SK-N-SH (cell line): ENCODE measurements at regions not wholly inside any gene's neighbourhood (a gene's known extent, or its start where the extent isn't known, plus 50 kb on each side); places are given as distances from the start of the nearest gene placed in this dataset.

Experiments
- EZH2phosphoT487 ChIP-seq: fragments of 200-600 bp; sonication (generic); IDR thresholded peaks from 2 replicates; pipeline ENCODE4 v1.6.1; 2017; ENCODE audit warnings: low read depth, mixed run types, mild to moderate bottlenecking, antibody characterized with exemption, moderate library complexity, borderline replicate concordance
- FOSL2 ChIP-seq: IDR thresholded peaks from 2 replicates; pipeline ENCODE4 v1.4.0; 2012; ENCODE audit warnings: low read depth, mild to moderate bottlenecking, moderate library complexity, borderline replicate concordance
- JUND ChIP-seq: IDR thresholded peaks from 2 replicates; pipeline ENCODE4 v1.4.0; 2012
- POLR2AphosphoS5 ChIP-seq: IDR thresholded peaks from 2 replicates; pipeline ENCODE4 v1.6.1; 2012; ENCODE audit warnings: low read depth, low read length
- TAF1 ChIP-seq: IDR thresholded peaks from 2 replicates; pipeline ENCODE4 v1.6.1; 2012; ENCODE audit warnings: low read depth, mild to moderate bottlenecking, low read length, moderate library complexity, borderline replicate concordance
- ZBTB33 ChIP-seq: IDR thresholded peaks from 2 replicates; pipeline ENCODE4 v1.4.0; 2012; ENCODE audit warnings: low read depth, borderline replicate concordance
- TF ChIP-seq, protein P1 (sequence below): fragments of 200-600 bp; sonication (generic); IDR thresholded peaks from 2 replicates; pipeline ENCODE4 v1.6.1; 2017; ENCODE audit warnings: antibody characterized with exemption, mild to moderate bottlenecking, moderate library complexity

GRCh38 chr5:9833871-9834270, 203.7 kb upstream of the TAS2R1 start:
- TF ChIP-seq TAF1, result no peak
- no peak for TF ChIP-seq ZBTB33
- no peak for TF ChIP-seq EZH2phosphoT487
- TF ChIP-seq, protein P1, sequence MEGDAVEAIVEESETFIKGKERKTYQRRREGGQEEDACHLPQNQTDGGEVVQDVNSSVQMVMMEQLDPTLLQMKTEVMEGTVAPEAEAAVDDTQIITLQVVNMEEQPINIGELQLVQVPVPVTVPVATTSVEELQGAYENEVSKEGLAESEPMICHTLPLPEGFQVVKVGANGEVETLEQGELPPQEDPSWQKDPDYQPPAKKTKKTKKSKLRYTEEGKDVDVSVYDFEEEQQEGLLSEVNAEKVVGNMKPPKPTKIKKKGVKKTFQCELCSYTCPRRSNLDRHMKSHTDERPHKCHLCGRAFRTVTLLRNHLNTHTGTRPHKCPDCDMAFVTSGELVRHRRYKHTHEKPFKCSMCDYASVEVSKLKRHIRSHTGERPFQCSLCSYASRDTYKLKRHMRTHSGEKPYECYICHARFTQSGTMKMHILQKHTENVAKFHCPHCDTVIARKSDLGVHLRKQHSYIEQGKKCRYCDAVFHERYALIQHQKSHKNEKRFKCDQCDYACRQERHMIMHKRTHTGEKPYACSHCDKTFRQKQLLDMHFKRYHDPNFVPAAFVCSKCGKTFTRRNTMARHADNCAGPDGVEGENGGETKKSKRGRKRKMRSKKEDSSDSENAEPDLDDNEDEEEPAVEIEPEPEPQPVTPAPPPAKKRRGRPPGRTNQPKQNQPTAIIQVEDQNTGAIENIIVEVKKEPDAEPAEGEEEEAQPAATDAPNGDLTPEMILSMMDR, result no peak
- TF ChIP-seq FOSL2, result no peak
- TF ChIP-seq POLR2AphosphoS5, result no peak
- TF ChIP-seq JUND, result no peak
